Suprapubic skin (tissue), 4 donors: ENCODE measurements at regions not wholly inside any gene's neighbourhood (a gene's known extent, or its start where the extent isn't known, plus 50 kb on each side); places are given as distances from the start of the nearest gene placed in this dataset.

Experiments
- DNase-seq, 2 donors: peaks; one replicate each; pipeline ENCODE4 v3.0.0-alpha.2; 2019; ENCODE audit warnings: low spot score in 2 of 2
- H3K27ac ChIP-seq: fragments of 200-600 bp; sonication (generic); one replicate; pipeline ENCODE4 v1.5.1; 2019
- H3K27me3 ChIP-seq: fragments of 200-600 bp; sonication (generic); one replicate; pipeline ENCODE4 v1.5.1; 2019
- H3K36me3 ChIP-seq: fragments of 200-600 bp; sonication (generic); one replicate; pipeline ENCODE4 v1.5.1; 2019
- H3K4me1 ChIP-seq: fragments of 200-600 bp; sonication (generic); one replicate; pipeline ENCODE4 v1.5.1; 2019
- H3K4me3 ChIP-seq: fragments of 200-600 bp; sonication (generic); one replicate; pipeline ENCODE4 v1.5.1; 2019; ENCODE audit warnings: mild to moderate bottlenecking
- H3K9me3 ChIP-seq: fragments of 200-600 bp; sonication (generic); one replicate; pipeline ENCODE4 v1.5.1; 2019
- CTCF ChIP-seq, 2 donors: fragments of 200-600 bp in 1 of 2; fragments of 450-650 bp in 1 of 2; sonication (generic) in 1 of 2; IDR thresholded peaks; one replicate each; pipeline ENCODE4 v1.5.1; 2016 to 2019; ENCODE audit warnings: antibody characterized with exemption in 2 of 2, mild to moderate bottlenecking in 1 of 2, moderate library complexity in 1 of 2
- EP300 ChIP-seq: sonication (generic); formaldehyde crosslinking; IDR thresholded peaks from one replicate; pipeline ENCODE4 v1.6.1; 2017; ENCODE audit warnings: antibody characterized with exemption
- POLR2A ChIP-seq, 2 donors: fragments of 450-650 bp; IDR thresholded peaks; one replicate each; pipeline ENCODE4 v1.6.1; 2017; ENCODE audit warnings: antibody characterized with exemption in 2 of 2, mild to moderate bottlenecking in 2 of 2, moderate library complexity in 2 of 2
- POLR2AphosphoS5 ChIP-seq, 3 donors: sonication (generic); formaldehyde crosslinking; IDR thresholded peaks; one replicate each; pipeline ENCODE4 v1.6.1; 2017; ENCODE audit warnings: antibody characterized with exemption in 3 of 3
- WGBS: methylation state at CpG from one replicate; pipeline ENCODE4 v1.1.5; 2018; 5-methylcytosine and 5-hydroxymethylcytosine counted together

GRCh38 chr15:97101572-97101971 lies 771.1 kb downstream of the NR2F2 start:
- no peak for DNase-seq
- TF ChIP-seq POLR2AphosphoS5 (IDR thresholded peaks at IDR 0.05) (no peak), POLR2A (IDR thresholded peaks at IDR 0.05) (no peak), EP300 (no peak), CTCF (IDR thresholded peaks at IDR 0.05) (no peak)
- H3K36me3 ChIP-seq, result no peaks in the 10 kb centered on the region
- H3K9me3 ChIP-seq, result peaks cover 7% of the 10 kb centered on the region
- H3K27ac ChIP-seq, result no peak overlapping the region
- no peak overlapping the region for H3K4me3 ChIP-seq
- no peaks in the 10 kb centered on the region for H3K27me3 ChIP-seq
- no peaks in the 10 kb centered on the region for H3K4me1 ChIP-seq

- no peak overlapping the region for H3K27ac ChIP-seq
- no peaks in the 10 kb centered on the region for H3K36me3 ChIP-seq
- no peaks in the 10 kb centered on the region for H3K4me1 ChIP-seq
- no peaks in the 10 kb centered on the region for H3K27me3 ChIP-seq
- 73% methylated on average over 8 of the region's 9 CpGs for WGBS
- no peak for DNase-seq
- no peak for TF ChIP-seq EP300
- TF ChIP-seq POLR2A (IDR thresholded peaks at IDR 0.05), result no peak
- no peak for TF ChIP-seq POLR2AphosphoS5 (IDR thresholded peaks at IDR 0.05)
- no peak for TF ChIP-seq CTCF (IDR thresholded peaks at IDR 0.05)
- H3K4me3 ChIP-seq, result no peak overlapping the region
- peaks cover 7% of the 10 kb centered on the region for H3K9me3 ChIP-seq
Measured at GRCh38 chr15:97114900-97115760, 784.6 kb downstream of the NR2F2 start.

GRCh38 chr15:97115761-97116070 lies 785.2 kb downstream of the NR2F2 start:
- DNase-seq, result no peak
- Histone ChIP-seq H3K4me1 (no peaks in the 10 kb centered on the region), H3K9me3 (peaks cover 7% of the 10 kb centered on the region), H3K36me3 (no peaks in the 10 kb centered on the region), H3K27ac (no peak overlapping the region), H3K27me3 (no peaks in the 10 kb centered on the region), H3K4me3 (no peak overlapping the region)
- WGBS, result 80% methylated on average over 3 of the region's 3 CpGs
- TF ChIP-seq CTCF (IDR thresholded peaks at IDR 0.05) (no peak), EP300 (no peak)

- Histone ChIP-seq H3K9me3 (peaks cover 3% of the 10 kb centered on the region), H3K4me3 (no peak overlapping the region), H3K36me3 (no peaks in the 10 kb centered on the region), H3K27me3 (no peaks in the 10 kb centered on the region), H3K4me1 (no peaks in the 10 kb centered on the region), H3K27ac (no peak overlapping the region)
- TF ChIP-seq POLR2AphosphoS5 (IDR thresholded peaks at IDR 0.05) (no peak), CTCF (IDR thresholded peaks at IDR 0.05) (no peak), POLR2A (IDR thresholded peaks at IDR 0.05) (no peak), EP300 (no peak)
- 91% methylated on average over 4 of the region's 4 CpGs for whole genome bisulfite sequencing
- DNase-seq, result no peak
Measured at GRCh38 chr15:97124790-97125189, 794.3 kb downstream of the NR2F2 start.

- no peaks in the 10 kb centered on the region for H3K4me1 ChIP-seq
- H3K27me3 ChIP-seq, result no peaks in the 10 kb centered on the region
- H3K36me3 ChIP-seq, result no peaks in the 10 kb centered on the region
- no peak overlapping the region for H3K27ac ChIP-seq
- no peak for DNase-seq
- no peak for TF ChIP-seq EP300
- no peak for TF ChIP-seq POLR2A (IDR thresholded peaks at IDR 0.05)
- TF ChIP-seq CTCF (IDR thresholded peaks at IDR 0.05), result no peak
- TF ChIP-seq POLR2AphosphoS5 (IDR thresholded peaks at IDR 0.05), result no peak
- H3K4me3 ChIP-seq, result no peak overlapping the region
- WGBS, result 22% methylated on average over 4 of the region's 4 CpGs
- H3K9me3 ChIP-seq, result peaks cover 3% of the 10 kb centered on the region
Measured at GRCh38 chr15:97126553-97127233, 796.2 kb downstream of the NR2F2 start.
